ENCODE measurements at regions not wholly inside any gene's neighbourhood (a gene's known extent, or its start where the extent isn't known, plus 50 kb on each side); places are given as distances from the start of the nearest gene placed in this dataset. TPM values are rescaled to one million over a fixed set of nuclear protein-coding genes. Genes with fewer than 3 reads are reported as not detected.
"Not testable (repeated sequence)": the region's sequence is repeated elsewhere in the genome, so short reads cannot be mapped to it uniquely, and the experiment has no call there.

- H3K36me3 ChIP-seq (ENCODE audit: control insufficient read depth in 4 of 4, insufficient read depth in 4 of 4, low read length in 4 of 4); H3K9ac ChIP-seq (ENCODE audit: insufficient read depth in 1 of 2, low read length in 2 of 2); H3K27ac ChIP-seq (ENCODE audit: low read depth in 1 of 2, low read length in 1 of 2); DNase-seq; H3K4me3 ChIP-seq; H3K9me3 ChIP-seq (ENCODE audit: control insufficient read depth in 4 of 4, insufficient read depth in 3 of 4, low read length in 3 of 4); ATAC-seq (ENCODE audit: insufficient read depth, low FRiP score); H3K4me1 ChIP-seq (ENCODE audit: control insufficient read depth in 5 of 5, insufficient read depth in 5 of 5, low read length in 5 of 5); H3K27me3 ChIP-seq (ENCODE audit: control insufficient read depth in 3 of 3, insufficient read depth in 3 of 3, low read length in 2 of 3): not testable (repeated sequence)
These were observed 232.3 kb downstream of the POTEH start for GRCh38 chr22:15922132-15922531.

DNA sequence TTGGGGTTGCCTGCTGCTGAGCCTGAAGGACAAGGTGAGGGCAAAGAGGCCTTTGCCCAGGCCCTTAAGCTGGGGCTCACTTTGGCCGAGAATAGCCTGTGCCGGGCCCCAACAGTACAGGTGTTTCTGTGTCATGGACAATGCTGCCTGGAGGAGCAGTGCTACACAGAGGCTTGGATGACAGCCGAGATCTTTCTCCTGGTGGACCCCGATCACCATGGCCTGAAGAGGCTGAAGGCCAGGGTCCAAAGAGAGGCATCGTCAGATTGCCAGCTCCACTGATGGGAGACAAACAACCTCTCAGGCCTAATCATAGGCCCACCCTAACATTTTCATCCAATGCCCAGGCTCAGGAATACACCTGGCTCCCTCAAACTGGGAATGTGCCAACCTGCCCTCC is 232.8 kb downstream of the POTEH start:
- not testable (repeated sequence) for H3K9ac ChIP-seq (ENCODE audit: insufficient read depth in 1 of 2, low read length in 2 of 2); H3K4me1 ChIP-seq (ENCODE audit: control insufficient read depth in 5 of 5, insufficient read depth in 5 of 5, low read length in 5 of 5)

DNA sequence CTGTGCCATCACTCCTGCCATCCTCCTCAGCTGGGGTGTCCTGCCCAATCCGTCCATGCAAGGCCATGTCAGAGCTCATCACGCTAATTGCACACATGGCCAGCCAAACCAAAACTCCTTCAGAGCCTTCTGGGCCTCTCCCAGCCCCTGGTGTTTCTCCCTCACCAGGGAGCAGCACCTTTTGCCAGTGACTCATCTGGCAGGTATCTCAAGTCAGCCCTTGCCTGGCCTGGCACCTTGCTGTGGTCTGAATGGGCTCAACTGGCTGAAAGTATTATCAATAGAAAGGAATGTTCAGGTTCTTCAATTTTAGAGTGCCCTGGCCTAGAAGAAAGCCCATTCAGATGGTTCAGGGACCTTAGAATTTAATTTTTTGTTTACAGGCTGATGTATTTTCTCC is 235.0 kb downstream of the POTEH start:
- H3K36me3 ChIP-seq (ENCODE audit: control insufficient read depth in 4 of 4, insufficient read depth in 4 of 4, low read length in 4 of 4); DNase-seq; H3K4me3 ChIP-seq; H3K27me3 ChIP-seq (ENCODE audit: control insufficient read depth in 3 of 3, insufficient read depth in 3 of 3, low read length in 2 of 3); H3K4me1 ChIP-seq (ENCODE audit: control insufficient read depth in 5 of 5, insufficient read depth in 5 of 5, low read length in 5 of 5); H3K9me3 ChIP-seq (ENCODE audit: control insufficient read depth in 4 of 4, insufficient read depth in 3 of 4, low read length in 3 of 4); H3K9ac ChIP-seq (ENCODE audit: insufficient read depth in 1 of 2, low read length in 2 of 2); ATAC-seq (ENCODE audit: insufficient read depth, low FRiP score); H3K27ac ChIP-seq (ENCODE audit: low read depth in 1 of 2, low read length in 1 of 2): not testable (repeated sequence)
- 38% methylated on average over 1 of the region's 2 CpGs; no CpG with 5 or more reads in 1 of the 2 donors for WGBS, 2 donors

More for the DNA sequence above, 232.8 kb downstream of the POTEH start:
- ATAC-seq (ENCODE audit: insufficient read depth, low FRiP score); DNase-seq; H3K9me3 ChIP-seq (ENCODE audit: control insufficient read depth in 4 of 4, insufficient read depth in 3 of 4, low read length in 3 of 4); H3K27ac ChIP-seq (ENCODE audit: low read depth in 1 of 2, low read length in 1 of 2); H3K27me3 ChIP-seq (ENCODE audit: control insufficient read depth in 3 of 3, insufficient read depth in 3 of 3, low read length in 2 of 3); H3K4me3 ChIP-seq; H3K36me3 ChIP-seq (ENCODE audit: control insufficient read depth in 4 of 4, insufficient read depth in 4 of 4, low read length in 4 of 4): not testable (repeated sequence)
- WGBS, 2 donors = 85 to 86% methylated on average over 5 of the region's 5 CpGs

DNA sequence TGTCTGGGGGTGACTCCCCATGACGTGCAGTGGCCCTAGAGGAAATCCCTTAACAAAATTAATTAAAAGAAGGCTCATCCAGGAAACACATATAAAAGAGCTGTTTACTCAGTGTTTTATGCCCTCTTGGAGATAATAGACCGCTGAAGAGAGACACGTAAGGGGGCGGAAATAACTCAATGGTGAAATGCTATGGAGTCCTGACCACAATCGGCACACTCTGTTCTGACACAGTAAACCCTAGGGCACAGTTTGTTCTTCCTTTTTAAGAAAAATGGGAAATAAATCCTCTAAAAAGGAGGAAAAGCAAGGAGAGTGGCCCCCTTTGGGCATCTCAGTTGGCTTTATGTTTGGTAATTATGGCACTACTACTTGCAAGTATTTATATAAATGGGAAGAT is 237.3 kb downstream of the POTEH start:
- H3K4me3 ChIP-seq; H3K4me1 ChIP-seq (ENCODE audit: control insufficient read depth in 5 of 5, insufficient read depth in 5 of 5, low read length in 5 of 5); H3K27ac ChIP-seq (ENCODE audit: low read depth in 1 of 2, low read length in 1 of 2); ATAC-seq (ENCODE audit: insufficient read depth, low FRiP score); H3K27me3 ChIP-seq (ENCODE audit: control insufficient read depth in 3 of 3, insufficient read depth in 3 of 3, low read length in 2 of 3); H3K9me3 ChIP-seq (ENCODE audit: control insufficient read depth in 4 of 4, insufficient read depth in 3 of 4, low read length in 3 of 4); H3K9ac ChIP-seq (ENCODE audit: insufficient read depth in 1 of 2, low read length in 2 of 2); DNase-seq; H3K36me3 ChIP-seq (ENCODE audit: control insufficient read depth in 4 of 4, insufficient read depth in 4 of 4, low read length in 4 of 4): not testable (repeated sequence)
- 81 to 84% methylated on average over 4 of the region's 5 CpGs for WGBS, 2 donors

Small RNAs in the stretch of these regions (small RNA-seq; reads per million reads assigned to genes)
- not detected for gene AP000522.1 (ENCODE audit: low replicate concordance)
